ENCODE measurements at regions not wholly inside any gene's neighbourhood (a gene's known extent, or its start where the extent isn't known, plus 50 kb on each side); places are given as distances from the start of the nearest gene placed in this dataset.

GRCh38 chr2:121021685-121022084, 263.3 kb downstream of the TFCP2L1 start:
- TF ChIP-seq CTCF (conservative IDR thresholded peaks at IDR 0.05; ENCODE audit: low read length) (no peak), EZH2phosphoT487 (IDR thresholded peaks at IDR 0.05; ENCODE audit: borderline replicate concordance) (no peak)
